HEK293 (cell line): ENCODE measurements at regions not wholly inside any gene's neighbourhood (a gene's known extent, or its start where the extent isn't known, plus 50 kb on each side); places are given as distances from the start of the nearest gene placed in this dataset.

ENCODE experiments used
- HOXA7 ChIP-seq: sonication (generic); formaldehyde crosslinking; IDR thresholded peaks from 2 replicates; pipeline ENCODE4 v1.8.1; 2022; ENCODE audit warnings: missing genetic modification reagents, borderline replicate concordance
- ZNF394 ChIP-seq: fragments of 450-650 bp; formaldehyde crosslinking; IDR thresholded peaks from 2 replicates; pipeline ENCODE4 v1.5.1; 2016; ENCODE audit warnings: missing biosample characterization, missing genetic modification characterization, mild to moderate bottlenecking, moderate library complexity, borderline replicate concordance
- ZNF776 ChIP-seq: fragments of 450-650 bp; formaldehyde crosslinking; IDR thresholded peaks from 2 replicates; pipeline ENCODE4 v1.5.0; 2017; ENCODE audit warnings: missing biosample characterization, missing genetic modification characterization, borderline replicate concordance

- TF ChIP-seq ZNF394 (tag by site-specific recombination) (no peak), ZNF776 (no peak), HOXA7 (CRISPR knock-in tag) (no peak)
These were observed 371.4 kb upstream of the TLE4 start for GRCh38 chr9:79200336-79200735.
